ENCODE measurements at regions not wholly inside any gene's neighbourhood (a gene's known extent, or its start where the extent isn't known, plus 50 kb on each side); places are given as distances from the start of the nearest gene placed in this dataset.

DNA sequence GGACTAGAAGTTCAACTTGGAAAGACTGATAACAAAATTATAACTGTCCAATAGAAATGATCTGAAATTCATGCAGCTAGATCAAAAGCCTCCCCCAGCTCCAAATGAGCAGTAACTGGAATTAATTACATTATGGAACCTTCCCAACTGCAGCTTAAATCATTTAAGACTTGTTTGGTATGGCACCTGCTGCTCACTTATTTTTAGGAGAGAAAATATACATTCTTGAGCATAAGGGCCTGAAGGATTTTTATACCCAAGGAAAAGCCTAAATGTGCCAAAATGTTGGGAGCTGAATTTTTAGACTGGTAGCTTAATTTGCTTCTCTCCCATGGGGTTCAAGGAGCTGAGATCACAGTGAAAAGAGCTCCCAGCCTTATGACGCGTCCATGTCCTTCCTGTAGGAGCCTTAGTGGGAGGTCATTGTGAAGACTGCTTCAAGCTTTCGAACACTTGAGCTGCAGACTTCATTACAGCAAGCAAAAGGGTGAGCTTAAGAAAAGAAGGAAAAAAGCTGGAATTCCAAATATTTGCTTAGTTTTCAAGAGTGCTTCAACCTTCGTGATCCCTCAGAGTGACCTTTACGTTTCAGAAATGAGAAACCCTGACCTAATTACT lies 276.0 kb downstream of the DMAC1 start:
- no peak for DNase-seq (ENCODE audit: unreplicated experiment)
- intact Hi-C loops (cut with micrococcal nuclease): no loop called here
- Mint-ChIP-seq H3K4me1 (ENCODE audit: insufficient read depth, unreplicated experiment) (no peaks in the 10 kb centered on the region), H3K27ac (ENCODE audit: low read depth, unreplicated experiment) (no peak overlapping the region), H3K36me3 (ENCODE audit: insufficient read depth, unreplicated experiment) (no peaks in the 10 kb centered on the region), H3K9me3 (ENCODE audit: unreplicated experiment) (no peaks in the 10 kb centered on the region), H3K4me3 (ENCODE audit: unreplicated experiment) (no peak overlapping the region), H3K27me3 (ENCODE audit: insufficient read depth, unreplicated experiment) (peaks cover 48% of the 10 kb centered on the region)
- POLR2A ChIA-PET: interaction anchor here (0.6 kb wide), 1 partner anchor 121 kb away, joined by 3 read pairs; no protein-coding TSS in a partner anchor
- CTCF ChIA-PET: interaction anchor here (0.6 to 1.3 kb wide), 5 partner anchors 9 to 471 kb away, joined by 3 to 5 read pairs (median 3); no protein-coding TSS in a partner anchor
- no TSS peak for BruUV-seq (replicated peaks)
- TF ChIP-seq, protein P1, sequence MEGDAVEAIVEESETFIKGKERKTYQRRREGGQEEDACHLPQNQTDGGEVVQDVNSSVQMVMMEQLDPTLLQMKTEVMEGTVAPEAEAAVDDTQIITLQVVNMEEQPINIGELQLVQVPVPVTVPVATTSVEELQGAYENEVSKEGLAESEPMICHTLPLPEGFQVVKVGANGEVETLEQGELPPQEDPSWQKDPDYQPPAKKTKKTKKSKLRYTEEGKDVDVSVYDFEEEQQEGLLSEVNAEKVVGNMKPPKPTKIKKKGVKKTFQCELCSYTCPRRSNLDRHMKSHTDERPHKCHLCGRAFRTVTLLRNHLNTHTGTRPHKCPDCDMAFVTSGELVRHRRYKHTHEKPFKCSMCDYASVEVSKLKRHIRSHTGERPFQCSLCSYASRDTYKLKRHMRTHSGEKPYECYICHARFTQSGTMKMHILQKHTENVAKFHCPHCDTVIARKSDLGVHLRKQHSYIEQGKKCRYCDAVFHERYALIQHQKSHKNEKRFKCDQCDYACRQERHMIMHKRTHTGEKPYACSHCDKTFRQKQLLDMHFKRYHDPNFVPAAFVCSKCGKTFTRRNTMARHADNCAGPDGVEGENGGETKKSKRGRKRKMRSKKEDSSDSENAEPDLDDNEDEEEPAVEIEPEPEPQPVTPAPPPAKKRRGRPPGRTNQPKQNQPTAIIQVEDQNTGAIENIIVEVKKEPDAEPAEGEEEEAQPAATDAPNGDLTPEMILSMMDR (IDR thresholded peaks at IDR 0.05; ENCODE audit: unreplicated experiment): no peak

DNA sequence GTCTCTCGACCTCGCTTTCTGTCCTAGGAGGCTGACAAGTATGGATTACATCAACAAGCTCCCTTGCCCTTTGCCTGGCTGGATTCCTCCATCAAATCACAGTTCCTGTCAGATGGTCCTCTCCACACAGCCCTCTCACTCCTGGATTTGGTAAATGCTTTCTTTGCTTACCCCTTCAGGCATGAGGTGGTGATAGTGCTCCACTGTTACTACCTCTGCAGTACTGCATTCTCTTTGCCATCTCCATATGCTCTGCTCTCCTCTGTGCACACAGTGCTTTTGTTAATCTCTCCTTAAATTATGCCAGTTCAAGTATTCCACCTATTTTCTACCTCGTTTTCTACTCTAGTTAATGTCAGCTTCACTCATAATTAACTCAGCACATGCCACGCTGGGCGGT lies 279.2 kb downstream of the DMAC1 start:
- POLR2A ChIA-PET: no interaction called here
- Mint-ChIP-seq H3K27me3 (ENCODE audit: insufficient read depth, unreplicated experiment) (peaks cover 53% of the 10 kb centered on the region), H3K9me3 (ENCODE audit: unreplicated experiment) (no peaks in the 10 kb centered on the region), H3K4me3 (ENCODE audit: unreplicated experiment) (no peak overlapping the region), H3K4me1 (ENCODE audit: insufficient read depth, unreplicated experiment) (no peaks in the 10 kb centered on the region), H3K27ac (ENCODE audit: low read depth, unreplicated experiment) (no peak overlapping the region), H3K36me3 (ENCODE audit: insufficient read depth, unreplicated experiment) (no peaks in the 10 kb centered on the region)
- DNase-seq (ENCODE audit: unreplicated experiment): no peak
- intact Hi-C loops (cut with micrococcal nuclease): no loop called here
- CTCF ChIA-PET: interaction anchor here (0.9 kb wide), 1 partner anchor 118 kb away, joined by 5 read pairs; no protein-coding TSS in a partner anchor
- TF ChIP-seq, protein P1 (IDR thresholded peaks at IDR 0.05; ENCODE audit: unreplicated experiment): no peak
- BruUV-seq (replicated peaks): no TSS peak

DNA sequence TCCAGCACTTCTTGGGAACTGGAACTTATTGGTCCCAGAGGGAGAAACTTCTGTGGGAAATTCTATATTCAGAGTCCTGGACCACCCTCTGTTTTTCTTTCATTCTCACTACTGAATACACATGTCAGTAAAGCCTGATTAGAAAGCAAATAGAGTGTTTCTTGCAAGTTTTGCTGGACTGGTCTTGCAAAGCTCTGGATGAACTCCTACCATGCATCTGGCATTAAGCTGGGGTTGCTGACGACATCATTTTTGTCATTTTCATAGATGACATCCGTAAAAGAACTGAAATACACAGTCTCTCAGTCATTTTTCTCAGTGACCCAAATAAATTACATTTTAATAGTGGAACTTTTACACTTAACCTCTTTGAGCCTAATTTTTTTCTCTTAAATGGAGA lies 283.2 kb downstream of the DMAC1 start:
- BruUV-seq (replicated peaks): no TSS peak
- ChIA-PET POLR2A (no interaction called here), CTCF (interaction anchor here (1.5 kb wide), 1 partner anchor 18 kb away, joined by 5 read pairs; no protein-coding TSS in a partner anchor)
- no peak overlapping the region for H3K27ac Mint-ChIP-seq (ENCODE audit: low read depth, unreplicated experiment)
- no peak for DNase-seq (ENCODE audit: unreplicated experiment)
- H3K27me3 Mint-ChIP-seq (ENCODE audit: insufficient read depth, unreplicated experiment): peaks cover 26% of the 10 kb centered on the region
- TF ChIP-seq, protein P1 (IDR thresholded peaks at IDR 0.05; ENCODE audit: unreplicated experiment): no peak
- H3K4me1 Mint-ChIP-seq (ENCODE audit: insufficient read depth, unreplicated experiment): no peaks in the 10 kb centered on the region
- H3K9me3 Mint-ChIP-seq (ENCODE audit: unreplicated experiment): no peaks in the 10 kb centered on the region
- no peak overlapping the region for H3K4me3 Mint-ChIP-seq (ENCODE audit: unreplicated experiment)
- intact Hi-C loops (cut with micrococcal nuclease): no loop called here
- no peaks in the 10 kb centered on the region for H3K36me3 Mint-ChIP-seq (ENCODE audit: insufficient read depth, unreplicated experiment)

DNA sequence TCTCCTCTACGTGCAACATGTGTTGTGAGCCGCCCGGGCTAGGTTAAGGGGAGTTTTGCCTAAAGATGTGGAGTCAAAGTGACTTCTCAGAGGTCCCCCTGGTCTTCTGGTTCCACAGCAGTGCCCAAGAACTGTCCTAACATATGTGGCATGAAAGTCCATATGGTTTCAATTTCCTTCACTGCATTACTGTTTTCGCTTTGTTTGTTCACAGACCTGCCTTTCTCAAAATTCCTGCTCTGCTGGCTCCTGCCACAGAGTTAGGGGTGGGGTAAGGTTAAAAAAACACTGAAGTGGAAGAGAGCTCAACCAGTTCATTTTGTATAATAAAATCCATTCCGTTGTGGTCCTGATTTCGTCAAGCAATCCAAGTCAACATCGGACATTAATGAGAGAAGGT lies 289.4 kb downstream of the DMAC1 start:
- Mint-ChIP-seq H3K9me3 (ENCODE audit: unreplicated experiment) (no peaks in the 10 kb centered on the region), H3K36me3 (ENCODE audit: insufficient read depth, unreplicated experiment) (no peaks in the 10 kb centered on the region), H3K4me1 (ENCODE audit: insufficient read depth, unreplicated experiment) (no peaks in the 10 kb centered on the region), H3K27me3 (ENCODE audit: insufficient read depth, unreplicated experiment) (no peaks in the 10 kb centered on the region), H3K4me3 (ENCODE audit: unreplicated experiment) (no peak overlapping the region), H3K27ac (ENCODE audit: low read depth, unreplicated experiment) (no peak overlapping the region)
- no TSS peak for BruUV-seq (replicated peaks)
- DNase-seq (ENCODE audit: unreplicated experiment): no peak
- intact Hi-C loops (cut with micrococcal nuclease): no loop called here
- TF ChIP-seq, protein P1 (IDR thresholded peaks at IDR 0.05; ENCODE audit: unreplicated experiment): no peak
- ChIA-PET POLR2A (no interaction called here), CTCF (interaction anchor here (0.7 to 1.0 kb wide), 2 partner anchors 10 to 107 kb away, joined by 3 read pairs; no protein-coding TSS in a partner anchor)
